GM12878 (cell line): ENCODE measurements at regions not wholly inside any gene's neighbourhood (a gene's known extent, or its start where the extent isn't known, plus 50 kb on each side); places are given as distances from the start of the nearest gene placed in this dataset.

Source experiments
- ATF3 ChIP-seq: IDR thresholded peaks from 2 replicates; pipeline ENCODE4 v1.6.1; 2011; ENCODE audit warnings: low read depth, mild to moderate bottlenecking, low read length, moderate library complexity, borderline replicate concordance; ENCODE audit errors: extremely low read depth
- BACH1 ChIP-seq: fragments of 450-650 bp; IDR thresholded peaks from 2 replicates; pipeline ENCODE4 v1.6.1; 2017; ENCODE audit warnings: mild to moderate bottlenecking, borderline replicate concordance
- EGR1 ChIP-seq, 2 experiments: IDR thresholded peaks; 1 replicate in 1 of 2; 2 replicates in 1 of 2; pipeline ENCODE4 v1.6.1; 2011 to 2012; ENCODE audit warnings: low read depth in 2 of 2, low read length in 2 of 2, borderline replicate concordance in 1 of 2, mild to moderate bottlenecking in 1 of 2, moderate library complexity in 1 of 2
- ETV6 ChIP-seq, 2 experiments: fragments of 450-650 bp in 1 of 2; IDR thresholded peaks in 1 of 2; conservative IDR thresholded peaks in 1 of 2; 2 replicates each; pipeline ENCODE4 v1.6.1; 2014; ENCODE audit warnings: antibody characterized with exemption in 1 of 2, borderline replicate concordance in 1 of 2, low read depth in 1 of 2, mild to moderate bottlenecking in 1 of 2, moderate library complexity in 1 of 2
- HCFC1 ChIP-seq: fragments of 150-350 bp; IDR thresholded peaks from 2 replicates; pipeline ENCODE4 v1.6.1; 2014; ENCODE audit warnings: low read length
- HDAC2 ChIP-seq: fragments of 200-600 bp; sonication (generic); IDR thresholded peaks from 2 replicates; pipeline ENCODE4 v1.6.1; 2017
- HDAC6 ChIP-seq: fragments of 200-600 bp; sonication (generic); IDR thresholded peaks from one replicate; pipeline ENCODE4 v1.8.0; 2017; ENCODE audit warnings: antibody characterized with exemption; ENCODE audit not compliant: unreplicated experiment
- JUNB ChIP-seq: IDR thresholded peaks from 2 replicates; pipeline ENCODE4 v1.6.1; 2016; ENCODE audit warnings: antibody characterized with exemption, mild to moderate bottlenecking
- MLLT1 ChIP-seq: fragments of 450-650 bp; IDR thresholded peaks from 2 replicates; pipeline ENCODE4 v1.6.1; 2016; ENCODE audit warnings: mild to moderate bottlenecking
- NR2F1 ChIP-seq: fragments of 450-650 bp; conservative IDR thresholded peaks from 2 replicates; pipeline ENCODE4 v1.6.1; 2017; ENCODE audit warnings: mild to moderate bottlenecking
- PML ChIP-seq: IDR thresholded peaks from 2 replicates; pipeline ENCODE4 v1.6.1; 2012; ENCODE audit warnings: low read length, inconsistent platforms
- RUNX3 ChIP-seq: IDR thresholded peaks from 2 replicates; pipeline ENCODE4 v1.6.1; 2012; ENCODE audit warnings: low read length, inconsistent platforms
- SKIL ChIP-seq: fragments of 450-650 bp; IDR thresholded peaks from 2 replicates; pipeline ENCODE4 v1.6.1; 2017; ENCODE audit warnings: mild to moderate bottlenecking, low read depth, inconsistent platforms; ENCODE audit not compliant: poor library complexity, severe bottlenecking
- TCF7 ChIP-seq: IDR thresholded peaks from 2 replicates; pipeline ENCODE4 v1.6.1; 2014; ENCODE audit warnings: antibody characterized with exemption, borderline replicate concordance
- WRNIP1 ChIP-seq: IDR thresholded peaks from 2 replicates; pipeline ENCODE4 v1.6.1; 2011; ENCODE audit warnings: low read depth, low read length, improper control_type of control experiment, borderline replicate concordance
- ZBTB4 ChIP-seq: fragments of 450-650 bp; formaldehyde crosslinking; IDR thresholded peaks from 2 replicates; pipeline ENCODE4 v1.4.0; 2022; ENCODE audit warnings: mild to moderate bottlenecking, moderate library complexity
- ZBTB40 ChIP-seq: fragments of 450-650 bp; IDR thresholded peaks from 2 replicates; pipeline ENCODE4 v1.6.1; 2016; ENCODE audit warnings: mild to moderate bottlenecking, moderate library complexity, borderline replicate concordance
- ZNF217 ChIP-seq: fragments of 450-650 bp; IDR thresholded peaks from 2 replicates; pipeline ENCODE4 v1.6.1; 2017; ENCODE audit warnings: antibody characterized with exemption, mild to moderate bottlenecking
- ZNF384 ChIP-seq: IDR thresholded peaks from 2 replicates; pipeline ENCODE4 v1.6.1; 2012; ENCODE audit warnings: low read depth, mild to moderate bottlenecking, low read length, improper control_type of control experiment, borderline replicate concordance
- ZSCAN29 ChIP-seq: fragments of 450-650 bp; IDR thresholded peaks from 2 replicates; pipeline ENCODE4 v1.6.1; 2017; ENCODE audit warnings: mild to moderate bottlenecking, moderate library complexity
- ZZZ3 ChIP-seq: IDR thresholded peaks from 2 replicates; pipeline ENCODE4 v1.6.1; 2011; ENCODE audit warnings: low read depth; ENCODE audit not compliant: control insufficient read depth, insufficient read length

GRCh38 chr14:97177635-97178034 lies 380.5 kb downstream of the VRK1 start (continued):
- no peak for TF ChIP-seq ZBTB40
- TF ChIP-seq ZSCAN29 = no peak
- peak in 1 of 2 experiments; percentile 89; a peak in 2 of 4 replicates for TF ChIP-seq ETV6 (conservative IDR thresholded peaks at IDR 0.05 in 1 of 2, IDR thresholded peaks at IDR 0.05 in 1 of 2; ENCODE audit: borderline replicate concordance in 1 of 2, low read depth in 1 of 2)
- no peak for TF ChIP-seq HDAC6
- TF ChIP-seq ZZZ3 = no peak
- TF ChIP-seq HDAC2 = no peak
- no peak for TF ChIP-seq SKIL
- TF ChIP-seq ZBTB4 = no peak
- no peak for TF ChIP-seq PML
- no peak for TF ChIP-seq ZNF384
- no peak for TF ChIP-seq ZNF217
- no peak for TF ChIP-seq ATF3
- peak; percentile 23; the same call in 1 of the 2 replicates for TF ChIP-seq RUNX3
- TF ChIP-seq EGR1 (IDR thresholded peaks at IDR 0.05; ENCODE audit: borderline replicate concordance in 1 of 2, low read depth in 2 of 2, low read length in 2 of 2) = 0 out of 3 replicates have a peak, but pooled peaks of 1 of the 2 experiments have one; percentile 21
- TF ChIP-seq HCFC1 = no peak
- TF ChIP-seq JUNB = no peak
- no peak for TF ChIP-seq WRNIP1
- TF ChIP-seq TCF7 = no peak
- TF ChIP-seq MLLT1 = no peak
- TF ChIP-seq BACH1 = no peak
- no peak for TF ChIP-seq NR2F1
